ENCODE measurements at regions not wholly inside any gene's neighbourhood (a gene's known extent, or its start where the extent isn't known, plus 50 kb on each side); places are given as distances from the start of the nearest gene placed in this dataset.

DNA sequence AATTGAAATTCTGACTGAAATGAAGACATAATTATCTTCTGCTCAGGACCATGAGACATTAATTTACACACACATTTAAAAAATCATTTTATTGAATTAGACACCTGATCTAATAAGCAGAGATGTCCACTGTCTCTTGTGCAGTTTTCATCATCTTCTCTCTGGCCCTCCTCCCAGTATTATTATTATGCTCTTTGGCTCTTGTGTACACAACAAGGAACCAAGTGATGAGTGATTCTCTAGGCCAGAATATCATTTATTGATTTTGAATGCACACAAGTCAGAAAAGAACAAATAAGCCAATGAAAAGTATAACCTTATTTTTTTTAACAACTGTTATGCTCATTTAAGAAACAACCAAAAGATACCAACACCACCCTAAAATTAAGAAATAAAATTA, 244.7 kb upstream of the KRR1 start:
- no peaks in the 10 kb centered on the region for H4K20me1 ChIP-seq (replicated peaks; ENCODE audit: control insufficient read depth, insufficient read depth, low read length)
- H3K27me3 ChIP-seq (ENCODE audit: control insufficient read depth in 2 of 2, insufficient read depth in 2 of 2, low read length in 2 of 2) = no peaks in the 10 kb centered on the region; a peak in 1 of 5 replicates
- H3K27ac ChIP-seq (ENCODE audit: extremely low read depth, low read depth, low read length) = no peak overlapping the region
- ATAC-seq (no peak), DNase-seq (ENCODE audit: extremely low read depth in 1 of 4, low spot score in 3 of 4) (no peak), FAIRE-seq (no peak)
- no peak overlapping the region for H2AFZ ChIP-seq (ENCODE audit: low read depth, low read length)
- no peaks in the 10 kb centered on the region for H3K79me2 ChIP-seq (ENCODE audit: control insufficient read depth, insufficient read depth, low read length)
- H3K4me2 ChIP-seq (ENCODE audit: insufficient read depth, low read length) = no peak overlapping the region
- H3K36me3 ChIP-seq (ENCODE audit: control insufficient read depth, insufficient read depth, low read length) = no peaks in the 10 kb centered on the region
- no peaks in the 10 kb centered on the region for H3K4me1 ChIP-seq (replicated peaks in 1 of 2; ENCODE audit: control insufficient read depth in 2 of 2, insufficient read depth in 2 of 2, low read length in 2 of 2)
- POLR2A ChIA-PET = no interaction called here
- in situ Hi-C loops (cut with MboI) = no loop called here
- TF ChIP-seq, protein P1, sequence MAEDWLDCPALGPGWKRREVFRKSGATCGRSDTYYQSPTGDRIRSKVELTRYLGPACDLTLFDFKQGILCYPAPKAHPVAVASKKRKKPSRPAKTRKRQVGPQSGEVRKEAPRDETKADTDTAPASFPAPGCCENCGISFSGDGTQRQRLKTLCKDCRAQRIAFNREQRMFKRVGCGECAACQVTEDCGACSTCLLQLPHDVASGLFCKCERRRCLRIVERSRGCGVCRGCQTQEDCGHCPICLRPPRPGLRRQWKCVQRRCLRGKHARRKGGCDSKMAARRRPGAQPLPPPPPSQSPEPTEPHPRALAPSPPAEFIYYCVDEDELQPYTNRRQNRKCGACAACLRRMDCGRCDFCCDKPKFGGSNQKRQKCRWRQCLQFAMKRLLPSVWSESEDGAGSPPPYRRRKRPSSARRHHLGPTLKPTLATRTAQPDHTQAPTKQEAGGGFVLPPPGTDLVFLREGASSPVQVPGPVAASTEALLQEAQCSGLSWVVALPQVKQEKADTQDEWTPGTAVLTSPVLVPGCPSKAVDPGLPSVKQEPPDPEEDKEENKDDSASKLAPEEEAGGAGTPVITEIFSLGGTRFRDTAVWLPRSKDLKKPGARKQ (CRISPR knock-in tag; IDR thresholded peaks at IDR 0.05) = no peak
- no peak for TF ChIP-seq ZNF347 (CRISPR knock-in tag; IDR thresholded peaks at IDR 0.05; ENCODE audit: low read depth)
- no peak for TF ChIP-seq ZNF584 (CRISPR knock-in tag; IDR thresholded peaks at IDR 0.05; ENCODE audit: low read depth)
- TF ChIP-seq ZNF174 (CRISPR knock-in tag; IDR thresholded peaks at IDR 0.05) = no peak
- TF ChIP-seq, protein P2, sequence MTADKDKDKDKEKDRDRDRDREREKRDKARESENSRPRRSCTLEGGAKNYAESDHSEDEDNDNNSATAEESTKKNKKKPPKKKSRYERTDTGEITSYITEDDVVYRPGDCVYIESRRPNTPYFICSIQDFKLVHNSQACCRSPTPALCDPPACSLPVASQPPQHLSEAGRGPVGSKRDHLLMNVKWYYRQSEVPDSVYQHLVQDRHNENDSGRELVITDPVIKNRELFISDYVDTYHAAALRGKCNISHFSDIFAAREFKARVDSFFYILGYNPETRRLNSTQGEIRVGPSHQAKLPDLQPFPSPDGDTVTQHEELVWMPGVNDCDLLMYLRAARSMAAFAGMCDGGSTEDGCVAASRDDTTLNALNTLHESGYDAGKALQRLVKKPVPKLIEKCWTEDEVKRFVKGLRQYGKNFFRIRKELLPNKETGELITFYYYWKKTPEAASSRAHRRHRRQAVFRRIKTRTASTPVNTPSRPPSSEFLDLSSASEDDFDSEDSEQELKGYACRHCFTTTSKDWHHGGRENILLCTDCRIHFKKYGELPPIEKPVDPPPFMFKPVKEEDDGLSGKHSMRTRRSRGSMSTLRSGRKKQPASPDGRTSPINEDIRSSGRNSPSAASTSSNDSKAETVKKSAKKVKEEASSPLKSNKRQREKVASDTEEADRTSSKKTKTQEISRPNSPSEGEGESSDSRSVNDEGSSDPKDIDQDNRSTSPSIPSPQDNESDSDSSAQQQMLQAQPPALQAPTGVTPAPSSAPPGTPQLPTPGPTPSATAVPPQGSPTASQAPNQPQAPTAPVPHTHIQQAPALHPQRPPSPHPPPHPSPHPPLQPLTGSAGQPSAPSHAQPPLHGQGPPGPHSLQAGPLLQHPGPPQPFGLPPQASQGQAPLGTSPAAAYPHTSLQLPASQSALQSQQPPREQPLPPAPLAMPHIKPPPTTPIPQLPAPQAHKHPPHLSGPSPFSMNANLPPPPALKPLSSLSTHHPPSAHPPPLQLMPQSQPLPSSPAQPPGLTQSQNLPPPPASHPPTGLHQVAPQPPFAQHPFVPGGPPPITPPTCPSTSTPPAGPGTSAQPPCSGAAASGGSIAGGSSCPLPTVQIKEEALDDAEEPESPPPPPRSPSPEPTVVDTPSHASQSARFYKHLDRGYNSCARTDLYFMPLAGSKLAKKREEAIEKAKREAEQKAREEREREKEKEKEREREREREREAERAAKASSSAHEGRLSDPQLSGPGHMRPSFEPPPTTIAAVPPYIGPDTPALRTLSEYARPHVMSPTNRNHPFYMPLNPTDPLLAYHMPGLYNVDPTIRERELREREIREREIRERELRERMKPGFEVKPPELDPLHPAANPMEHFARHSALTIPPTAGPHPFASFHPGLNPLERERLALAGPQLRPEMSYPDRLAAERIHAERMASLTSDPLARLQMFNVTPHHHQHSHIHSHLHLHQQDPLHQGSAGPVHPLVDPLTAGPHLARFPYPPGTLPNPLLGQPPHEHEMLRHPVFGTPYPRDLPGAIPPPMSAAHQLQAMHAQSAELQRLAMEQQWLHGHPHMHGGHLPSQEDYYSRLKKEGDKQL (CRISPR knock-in tag; IDR thresholded peaks at IDR 0.05; ENCODE audit: borderline replicate concordance) = no peak
- TF ChIP-seq YY1 (IDR thresholded peaks at IDR 0.05; ENCODE audit: borderline replicate concordance in 1 of 3, control insufficient read depth in 1 of 3, extremely low read depth in 1 of 3, insufficient read depth in 3 of 3, insufficient read length in 1 of 3, insufficient replicate concordance in 2 of 3, low read depth in 1 of 3, low read length in 2 of 3) = no peak
- no peak for TF ChIP-seq GTF2F1 (IDR thresholded peaks at IDR 0.05; ENCODE audit: low read depth, low read length)
- no peak for TF ChIP-seq CBX1 (IDR thresholded peaks at IDR 0.05; ENCODE audit: low read depth)
- no peak for TF ChIP-seq TSC22D4 (tag; IDR thresholded peaks at IDR 0.05)
- no peak for TF ChIP-seq ZNF699 (CRISPR knock-in tag; IDR thresholded peaks at IDR 0.05; ENCODE audit: insufficient replicate concordance)
- TF ChIP-seq ZNF253 (CRISPR knock-in tag; conservative IDR thresholded peaks at IDR 0.05) = no peak
- TF ChIP-seq ZBTB17 (CRISPR knock-in tag; IDR thresholded peaks at IDR 0.05) = no peak
- TF ChIP-seq EP400 (IDR thresholded peaks at IDR 0.05) = no peak
- no peak for TF ChIP-seq ETV5 (CRISPR knock-in tag; IDR thresholded peaks at IDR 0.05; ENCODE audit: low read depth)
- no peak for TF ChIP-seq RBM15 (IDR thresholded peaks at IDR 0.05; ENCODE audit: insufficient read depth, low read length)
- H3K9ac ChIP-seq (ENCODE audit: insufficient read depth in 1 of 2, low read depth in 2 of 2, low read length in 2 of 2) = no peak overlapping the region
- CTCF ChIA-PET (ENCODE audit: low intra/inter-chr PET ratio) = no interaction called here
- no peak overlapping the region for H3K4me3 ChIP-seq
- no TSS peak for BruUV-seq (replicated peaks)
- no peaks in the 10 kb centered on the region for H3K9me1 ChIP-seq (ENCODE audit: control insufficient read depth, insufficient read depth, low read length)
- H3K9me3 ChIP-seq (replicated peaks; ENCODE audit: control insufficient read depth, insufficient read depth, low read depth, low read length) = no peaks in the 10 kb centered on the region
- intact Hi-C loops (cut with micrococcal nuclease) = no loop called here
